Naive B cell (primary cell): ENCODE measurements at regions not wholly inside any gene's neighbourhood (a gene's known extent, or its start where the extent isn't known, plus 50 kb on each side); places are given as distances from the start of the nearest gene placed in this dataset.
A peak's percentile ranks its signal among the peaks of the same experiment; 100 is the strongest.

Source experiments
- ATAC-seq, 2 donors: fragments of 150-1000 bp; cut with Tn5 transposase; 2 replicates each; pipeline ENCODE4 v1.10.0; 2021; ENCODE audit warnings: low read depth in 2 of 2, mild to moderate bottlenecking in 2 of 2, moderate library complexity in 2 of 2
- DNase-seq: peaks from one replicate; pipeline ENCODE4 v3.0.0; 2022
- H3K27ac Mint-ChIP-seq, 6 donors: one replicate each; pipeline ENCODE4 v1.8.0; 2020 to 2022; ENCODE audit warnings: mild to moderate bottlenecking in 6 of 6, mixed read lengths in 6 of 6, moderate library complexity in 5 of 6, inconsistent platforms in 2 of 6
- H3K27me3 Mint-ChIP-seq, 3 donors: one replicate each; pipeline ENCODE4 v1.8.0; 2021 to 2022; ENCODE audit warnings: mixed read lengths in 3 of 3, mild to moderate bottlenecking in 1 of 3
- H3K36me3 Mint-ChIP-seq, 2 donors: one replicate each; pipeline ENCODE4 v1.8.0; 2020 to 2022; ENCODE audit warnings: mixed read lengths in 2 of 2, inconsistent platforms in 1 of 2, mild to moderate bottlenecking in 1 of 2
- H3K4me1 Mint-ChIP-seq, 3 donors: one replicate each; pipeline ENCODE4 v1.8.0; 2020 to 2022; ENCODE audit warnings: mixed read lengths in 3 of 3, inconsistent platforms in 1 of 3, mild to moderate bottlenecking in 1 of 3, moderate library complexity in 1 of 3
- H3K4me3 Mint-ChIP-seq, 8 donors: one replicate each; pipeline ENCODE4 v1.8.0; 2020 to 2022; ENCODE audit warnings: mild to moderate bottlenecking in 8 of 8, mixed read lengths in 8 of 8, moderate library complexity in 8 of 8, inconsistent platforms in 2 of 8
- H3K9me3 Mint-ChIP-seq, 7 donors: one replicate each; pipeline ENCODE4 v1.8.0; 2020 to 2022; ENCODE audit warnings: mixed read lengths in 7 of 7, mild to moderate bottlenecking in 5 of 7, inconsistent platforms in 2 of 7, moderate library complexity in 1 of 7

DNA sequence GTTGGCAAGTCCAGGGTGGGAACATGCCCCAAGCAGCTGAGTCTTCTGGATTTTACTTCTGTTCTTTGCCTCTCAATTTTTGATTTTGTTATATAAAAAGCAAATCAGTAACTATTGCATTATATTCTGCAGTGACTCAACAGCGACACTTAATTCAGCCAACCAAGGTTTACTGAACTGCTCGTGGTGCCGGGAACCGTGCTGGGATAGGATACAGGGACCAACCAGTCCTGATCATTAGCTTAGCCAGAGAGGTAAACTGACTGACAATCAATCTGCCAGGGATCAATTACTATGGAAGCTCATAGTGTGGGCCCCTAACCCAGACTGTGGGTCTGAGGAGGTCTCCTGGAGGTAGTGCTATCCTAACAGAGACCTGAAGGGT lies 68.4 kb upstream of the ZNF281 start:
- H3K4me3 Mint-ChIP-seq, result no peak overlapping the region
- no peaks in the 10 kb centered on the region for H3K9me3 Mint-ChIP-seq
- H3K27me3 Mint-ChIP-seq, result peaks cover 22 to 35% (median 25%) of the 10 kb centered on the region in 3 donors
- H3K36me3 Mint-ChIP-seq, result no peaks in the 10 kb centered on the region
- peak overlapping the region in 1 of 6 donors; percentile 33 for H3K27ac Mint-ChIP-seq
- H3K4me1 Mint-ChIP-seq, result peaks cover 3 to 7% (median 6%) of the 10 kb centered on the region in 3 donors
- DNase-seq (no peak), ATAC-seq (no peak)

DNA sequence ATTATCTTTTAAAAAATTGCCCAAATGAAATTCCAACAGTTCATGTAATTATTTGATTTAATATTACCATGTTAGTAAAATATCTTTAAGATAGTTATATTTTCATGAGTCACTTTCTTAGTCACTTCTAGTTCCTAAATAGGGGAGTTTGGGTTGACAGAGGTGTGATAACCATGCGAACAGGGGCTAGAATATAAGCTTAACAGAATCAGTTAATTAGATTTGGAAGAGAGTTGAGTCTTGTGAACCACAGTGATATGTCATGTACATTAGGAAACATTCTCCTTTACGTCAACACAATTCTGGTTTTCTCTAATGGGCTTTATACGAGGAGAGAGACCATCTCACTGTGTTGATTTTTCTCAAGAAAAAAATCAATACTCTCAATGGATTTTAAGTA lies 64.8 kb upstream of the ZNF281 start:
- no peaks in the 10 kb centered on the region for H3K36me3 Mint-ChIP-seq
- no peak overlapping the region for H3K4me3 Mint-ChIP-seq
- H3K27me3 Mint-ChIP-seq, result peaks cover 10 to 21% (median 11%) of the 10 kb centered on the region in 3 donors
- ATAC-seq (no peak), DNase-seq (no peak)
- H3K4me1 Mint-ChIP-seq, result peaks cover 3 to 7% (median 6%) of the 10 kb centered on the region in 3 donors
- no peaks in the 10 kb centered on the region for H3K9me3 Mint-ChIP-seq
- H3K27ac Mint-ChIP-seq, result no peak overlapping the region

DNA sequence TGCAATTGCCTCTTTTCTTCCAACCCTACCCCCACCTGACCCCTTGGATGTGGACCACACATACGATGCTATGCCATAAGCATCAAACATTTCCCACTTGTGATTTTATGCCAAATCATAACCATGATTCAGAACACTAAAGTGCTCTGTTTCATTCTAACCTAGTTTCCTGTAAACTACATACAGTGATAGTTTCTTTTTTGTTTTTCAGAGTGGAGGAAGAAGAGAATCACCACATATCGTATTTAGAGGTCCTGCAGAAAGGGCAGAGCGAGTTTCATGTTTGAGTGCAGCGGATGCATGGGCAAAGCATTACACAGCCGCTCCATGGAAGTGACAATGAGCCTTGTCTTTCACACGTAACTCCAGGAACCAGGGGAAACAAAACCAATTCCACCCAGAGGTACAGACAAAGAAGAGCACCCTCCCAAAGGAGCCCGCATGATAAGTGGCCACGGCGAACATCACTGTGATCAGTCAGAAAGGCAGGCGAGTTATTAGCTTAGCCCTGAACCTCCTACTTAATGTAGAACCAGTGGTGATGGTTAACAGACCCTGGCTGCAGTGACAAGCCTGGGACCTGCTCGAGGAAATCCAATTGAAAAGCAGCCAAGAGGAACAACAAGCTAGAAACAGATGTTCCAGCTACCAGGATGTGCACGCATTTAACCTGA lies 64.0 kb upstream of the ZNF281 start:
- DNase-seq, result no peak
- H3K27ac Mint-ChIP-seq, result no peak overlapping the region
- H3K36me3 Mint-ChIP-seq, result no peaks in the 10 kb centered on the region
- no peak for ATAC-seq
- no peaks in the 10 kb centered on the region for H3K9me3 Mint-ChIP-seq
- H3K4me1 Mint-ChIP-seq, result peaks cover 3 to 7% (median 6%) of the 10 kb centered on the region in 3 donors
- H3K27me3 Mint-ChIP-seq, result peaks cover 4 to 14% (median 11%) of the 10 kb centered on the region in 3 donors
- no peak overlapping the region for H3K4me3 Mint-ChIP-seq

DNA sequence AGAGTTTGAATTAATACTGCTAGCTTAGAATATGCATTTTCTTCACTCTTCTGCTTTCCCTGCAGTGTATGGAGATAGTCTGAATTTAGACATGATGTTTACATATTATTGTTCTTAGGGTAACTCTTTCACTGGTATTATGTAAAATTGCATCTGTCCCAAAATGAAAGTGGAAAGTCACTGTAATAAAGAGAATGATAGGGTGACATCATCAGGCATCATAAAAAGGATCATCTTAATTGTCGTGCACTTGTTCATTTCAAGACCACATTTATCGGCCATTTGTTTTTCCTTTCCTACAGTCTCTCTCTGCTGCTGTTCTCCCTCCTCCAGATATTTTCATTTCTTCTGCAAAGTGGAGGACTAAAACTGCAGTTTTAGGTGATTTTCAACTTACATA lies 61.9 kb upstream of the ZNF281 start:
- Mint-ChIP-seq H3K9me3 (no peaks in the 10 kb centered on the region), H3K27me3 (peaks cover 0 to 7% (median 6%) of the 10 kb centered on the region in 3 donors), H3K36me3 (no peaks in the 10 kb centered on the region), H3K4me3 (no peak overlapping the region), H3K27ac (no peak overlapping the region), H3K4me1 (peaks cover 3 to 7% (median 6%) of the 10 kb centered on the region in 3 donors)
- DNase-seq, result no peak
- ATAC-seq, result no peak

DNA sequence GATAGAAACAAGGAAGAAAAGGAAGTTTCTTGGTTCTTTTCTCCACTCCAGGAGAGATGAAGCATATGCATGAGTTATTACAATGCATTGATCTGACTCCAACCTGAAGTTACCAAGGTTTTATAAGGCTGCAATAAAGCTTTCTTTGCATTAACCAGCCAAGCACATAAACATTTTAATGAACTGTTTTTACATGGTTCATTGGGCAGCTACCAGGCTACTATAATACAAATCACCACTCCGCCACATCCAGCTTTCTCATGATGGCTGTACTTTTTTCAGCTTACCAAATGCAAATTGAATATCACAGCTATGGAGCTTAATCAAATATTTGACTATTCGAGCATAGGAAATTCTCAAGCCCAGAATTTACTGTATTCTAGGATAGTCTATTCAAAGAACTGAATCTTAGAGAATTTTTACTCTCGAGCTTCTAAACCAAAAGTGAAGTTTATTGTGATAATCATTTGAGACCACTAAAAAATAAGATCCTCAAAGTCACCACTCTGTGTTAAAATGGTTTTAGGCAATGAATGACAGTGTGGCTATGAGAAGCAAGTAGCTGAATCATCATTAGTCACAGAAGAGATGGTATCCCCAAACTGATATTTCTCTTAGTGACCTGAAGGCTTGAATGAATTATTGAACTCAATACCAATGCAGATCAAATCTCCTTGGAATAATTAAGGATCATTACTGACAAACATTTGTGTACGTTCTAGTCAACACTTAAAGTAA lies 58.6 kb upstream of the ZNF281 start:
- ATAC-seq, result no peak
- DNase-seq, result no peak
- Mint-ChIP-seq H3K36me3 (no peaks in the 10 kb centered on the region), H3K27ac (no peak overlapping the region), H3K4me3 (no peak overlapping the region), H3K9me3 (no peaks in the 10 kb centered on the region), H3K27me3 (peaks cover 0 to 10% (median 0%) of the 10 kb centered on the region in 3 donors), H3K4me1 (no peaks in the 10 kb centered on the region)

DNA sequence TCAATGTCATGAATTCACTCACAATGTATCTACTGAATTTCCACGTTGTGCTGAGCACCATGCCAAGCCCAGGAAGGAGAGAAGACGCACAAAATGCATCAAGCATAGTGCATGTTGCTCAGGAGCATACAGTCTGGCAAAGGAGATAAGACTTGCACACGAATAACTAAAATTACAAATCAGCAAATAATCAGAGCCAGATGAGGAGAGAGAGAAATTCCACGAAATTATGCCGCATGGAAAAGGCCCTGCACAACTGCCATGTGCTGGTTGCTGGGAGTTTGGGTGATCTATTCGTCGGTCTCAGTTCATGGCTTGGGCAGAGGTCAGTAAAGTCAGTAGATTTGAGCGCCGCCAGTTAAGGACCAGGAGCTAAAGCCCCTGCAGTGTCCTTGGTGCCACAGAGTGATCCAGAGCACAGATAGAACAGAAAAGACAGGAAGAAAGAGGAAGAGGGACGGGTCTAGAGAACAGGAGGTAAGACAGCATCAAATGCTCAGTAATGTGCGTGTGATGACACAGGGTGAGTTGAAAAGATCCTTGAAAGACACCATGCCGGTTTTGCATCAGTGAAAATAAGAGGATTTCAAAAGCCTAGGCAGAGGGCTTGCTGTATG lies 55.1 kb upstream of the ZNF281 start:
- ATAC-seq (no peak), DNase-seq (no peak)
- H3K9me3 Mint-ChIP-seq, result no peaks in the 10 kb centered on the region
- no peaks in the 10 kb centered on the region for H3K4me1 Mint-ChIP-seq
- no peaks in the 10 kb centered on the region for H3K36me3 Mint-ChIP-seq
- no peak overlapping the region for H3K4me3 Mint-ChIP-seq
- peaks cover 0 to 10% (median 0%) of the 10 kb centered on the region in 3 donors for H3K27me3 Mint-ChIP-seq
- H3K27ac Mint-ChIP-seq, result no peak overlapping the region
